WERI-Rb-1 (cell line): ENCODE measurements at regions not wholly inside any gene's neighbourhood (a gene's known extent, or its start where the extent isn't known, plus 50 kb on each side); places are given as distances from the start of the nearest gene placed in this dataset.

Experiments used
- DNase-seq: peaks from one replicate; pipeline ENCODE4 v3.0.0-alpha.2; 2020
- H3K27ac ChIP-seq: fragments of 250-450 bp; sonication (Bioruptor Pico); 2 replicates; pipeline ENCODE4 v1.5.1; 2020; ENCODE audit warnings: mild to moderate bottlenecking, moderate library complexity
- H3K27me3 ChIP-seq: fragments of 250-450 bp; sonication (Bioruptor Pico); 2 replicates; pipeline ENCODE4 v1.5.1; 2021; ENCODE audit warnings: mild to moderate bottlenecking, low read depth, moderate library complexity; ENCODE audit not compliant: insufficient read depth, severe bottlenecking
- H3K36me3 ChIP-seq: fragments of 250-450 bp; sonication (Bioruptor Pico); 2 replicates; pipeline ENCODE4 v1.5.1; 2020; ENCODE audit warnings: mild to moderate bottlenecking, moderate library complexity
- H3K4me3 ChIP-seq: 2 replicates; pipeline ENCODE4 v1.5.1; 2011; ENCODE audit warnings: low read depth, mild to moderate bottlenecking, control low read depth, low read length
- H3K9me3 ChIP-seq: fragments of 250-450 bp; sonication (Bioruptor Pico); 2 replicates; pipeline ENCODE4 v1.5.1; 2021; ENCODE audit warnings: mild to moderate bottlenecking, moderate library complexity; ENCODE audit not compliant: severe bottlenecking
- TF ChIP-seq, protein P1 (sequence below): IDR thresholded peaks from 2 replicates; pipeline ENCODE4 v1.5.1; 2011; ENCODE audit warnings: low read depth, mild to moderate bottlenecking, control low read depth, inconsistent platforms, low read length

- TF ChIP-seq, protein P1, sequence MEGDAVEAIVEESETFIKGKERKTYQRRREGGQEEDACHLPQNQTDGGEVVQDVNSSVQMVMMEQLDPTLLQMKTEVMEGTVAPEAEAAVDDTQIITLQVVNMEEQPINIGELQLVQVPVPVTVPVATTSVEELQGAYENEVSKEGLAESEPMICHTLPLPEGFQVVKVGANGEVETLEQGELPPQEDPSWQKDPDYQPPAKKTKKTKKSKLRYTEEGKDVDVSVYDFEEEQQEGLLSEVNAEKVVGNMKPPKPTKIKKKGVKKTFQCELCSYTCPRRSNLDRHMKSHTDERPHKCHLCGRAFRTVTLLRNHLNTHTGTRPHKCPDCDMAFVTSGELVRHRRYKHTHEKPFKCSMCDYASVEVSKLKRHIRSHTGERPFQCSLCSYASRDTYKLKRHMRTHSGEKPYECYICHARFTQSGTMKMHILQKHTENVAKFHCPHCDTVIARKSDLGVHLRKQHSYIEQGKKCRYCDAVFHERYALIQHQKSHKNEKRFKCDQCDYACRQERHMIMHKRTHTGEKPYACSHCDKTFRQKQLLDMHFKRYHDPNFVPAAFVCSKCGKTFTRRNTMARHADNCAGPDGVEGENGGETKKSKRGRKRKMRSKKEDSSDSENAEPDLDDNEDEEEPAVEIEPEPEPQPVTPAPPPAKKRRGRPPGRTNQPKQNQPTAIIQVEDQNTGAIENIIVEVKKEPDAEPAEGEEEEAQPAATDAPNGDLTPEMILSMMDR: no peak
- no peak overlapping the region for H3K4me3 ChIP-seq
- H3K36me3 ChIP-seq: no peaks in the 10 kb centered on the region
Observed at GRCh38 chr18:51659781-51660180, 462.3 kb upstream of the MEX3C start.

GRCh38 chr18:51660188-51660715 is 462.8 kb upstream of the MEX3C start:
- Histone ChIP-seq H3K9me3 (no peaks in the 10 kb centered on the region), H3K27me3 (no peaks in the 10 kb centered on the region), H3K36me3 (no peaks in the 10 kb centered on the region), H3K27ac (peak overlapping the region; percentile 2), H3K4me3 (no peak overlapping the region)
- TF ChIP-seq, protein P1: no peak
- DNase-seq: no peak

More at GRCh38 chr18:51659781-51660180, 462.3 kb upstream of the MEX3C start:
- H3K27ac ChIP-seq: peak overlapping the region; percentile 2; the same call in 1 of the 2 replicates
- H3K9me3 ChIP-seq: no peaks in the 10 kb centered on the region
- H3K27me3 ChIP-seq: no peaks in the 10 kb centered on the region
- peak; percentile 91 for DNase-seq

- no peaks in the 10 kb centered on the region for H3K36me3 ChIP-seq
- no peaks in the 10 kb centered on the region for H3K27me3 ChIP-seq
- TF ChIP-seq, protein P1: no peak
- no peaks in the 10 kb centered on the region for H3K9me3 ChIP-seq
- no peak overlapping the region for H3K4me3 ChIP-seq
- H3K27ac ChIP-seq: no peak overlapping the region
- DNase-seq: no peak
Observed at GRCh38 chr18:51664236-51664635, 466.8 kb upstream of the MEX3C start.

DNA sequence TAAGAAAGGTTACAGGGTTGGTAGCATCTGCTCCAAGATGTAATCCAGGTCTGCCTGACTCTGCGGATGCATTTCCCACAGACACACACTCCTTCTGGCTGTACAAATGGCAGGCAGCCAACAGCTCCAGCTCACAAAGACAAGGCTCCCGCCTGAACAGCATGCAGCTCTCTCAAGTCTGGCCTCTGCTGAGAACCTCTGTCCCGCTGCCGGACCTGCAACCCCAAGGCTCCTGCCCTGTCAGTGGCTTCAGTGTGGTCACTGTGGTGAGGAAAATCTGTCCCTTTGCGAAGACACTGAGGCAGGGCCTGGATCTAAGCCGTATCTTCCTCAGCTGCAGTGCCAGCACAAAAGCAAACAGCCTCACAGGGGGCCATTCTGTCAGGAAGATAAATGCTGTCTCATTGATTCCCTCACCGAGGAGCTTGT is 469.3 kb upstream of the MEX3C start:
- DNase-seq: peak; percentile 49
- H3K27ac ChIP-seq: peak overlapping the region; percentile 9; the same call in 1 of the 2 replicates
- no peak overlapping the region for H3K4me3 ChIP-seq
- no peaks in the 10 kb centered on the region for H3K36me3 ChIP-seq
- TF ChIP-seq, protein P1: no peak
- no peaks in the 10 kb centered on the region for H3K9me3 ChIP-seq
- H3K27me3 ChIP-seq: no peaks in the 10 kb centered on the region

GRCh38 chr18:51668101-51668500 is 470.6 kb upstream of the MEX3C start:
- TF ChIP-seq, protein P1: peak; percentile 86
- no peaks in the 10 kb centered on the region for H3K27me3 ChIP-seq
- no peaks in the 10 kb centered on the region for H3K9me3 ChIP-seq
- H3K4me3 ChIP-seq: peak overlapping the region; percentile 21
- DNase-seq: peak; percentile 85
- no peaks in the 10 kb centered on the region for H3K36me3 ChIP-seq
- no peak overlapping the region for H3K27ac ChIP-seq

DNA sequence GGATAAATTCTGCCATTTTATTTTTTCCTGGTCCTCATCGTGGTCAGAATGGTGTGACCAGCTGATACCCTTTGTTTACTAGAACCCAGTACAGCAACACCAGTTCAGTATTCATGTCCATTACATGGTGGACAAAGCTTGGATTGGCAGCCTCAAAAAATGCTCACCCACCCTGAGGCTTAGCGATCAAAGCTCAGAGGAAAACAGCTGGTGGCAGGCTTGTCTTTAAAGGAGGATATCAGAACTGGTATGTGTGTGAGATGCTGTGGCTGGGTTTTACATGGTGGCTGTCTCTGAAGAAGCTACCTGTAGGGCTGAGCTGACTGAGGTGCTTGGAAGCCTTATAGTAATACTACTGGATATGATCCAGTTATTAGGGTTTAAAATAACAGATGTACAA is 471.1 kb upstream of the MEX3C start:
- Histone ChIP-seq H3K4me3 (peak overlapping the region; percentile 21), H3K36me3 (no peaks in the 10 kb centered on the region), H3K9me3 (no peaks in the 10 kb centered on the region), H3K27me3 (no peaks in the 10 kb centered on the region), H3K27ac (no peak overlapping the region)
- DNase-seq: peak; percentile 65
- TF ChIP-seq, protein P1: no peak
